ENCODE measurements at regions not wholly inside any gene's neighbourhood (a gene's known extent, or its start where the extent isn't known, plus 50 kb on each side); places are given as distances from the start of the nearest gene placed in this dataset.

DNA sequence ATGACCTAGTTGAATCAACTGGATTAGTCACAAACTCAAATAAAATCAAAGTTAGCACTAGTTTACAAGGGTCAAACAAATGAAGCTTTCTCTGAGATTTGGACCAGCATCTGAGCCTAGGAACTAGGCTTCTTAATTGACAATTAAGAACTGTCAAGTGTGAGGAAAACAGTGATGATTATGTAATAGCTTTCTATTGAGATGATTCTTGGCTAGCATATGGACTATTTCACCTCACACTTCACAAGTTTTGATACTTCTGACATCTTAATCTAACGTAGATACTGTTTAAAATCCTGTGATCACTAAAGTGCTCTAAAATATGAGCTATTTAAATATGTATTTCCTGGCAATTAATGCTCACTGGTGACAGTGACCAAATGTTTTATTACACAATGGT is 542.9 kb downstream of the EFNA5 start:
- no peaks in the 10 kb centered on the region for H3K79me2 ChIP-seq (ENCODE audit: control insufficient read depth, insufficient read depth, low read length)
- no CpG with 5 or more reads among the region's 1 CpG for WGBS (ENCODE audit: insufficient coverage)
- H3K36me3 ChIP-seq (replicated peaks in 1 of 2; ENCODE audit: control extremely low read depth in 1 of 2, control insufficient read depth in 1 of 2, extremely low read depth in 1 of 2, insufficient read depth in 2 of 2, low read length in 1 of 2), result no peaks in the 10 kb centered on the region
- no peak overlapping the region for H3K9ac ChIP-seq (ENCODE audit: low read length)
- no peak overlapping the region for H2AFZ ChIP-seq (ENCODE audit: insufficient read depth, low read depth, low read length, poor library complexity, severe bottlenecking)
- Mint-ChIP-seq H3K4me3 (no peak overlapping the region), H3K27ac (no peak overlapping the region), H3K9me3 (ENCODE audit: insufficient read depth) (no peaks in the 10 kb centered on the region), H3K4me1 (no peaks in the 10 kb centered on the region), H3K27me3 (no peaks in the 10 kb centered on the region)
- H3K4me3 ChIP-seq (ENCODE audit: control extremely low read depth in 1 of 5, extremely low read depth in 1 of 5, insufficient read depth in 1 of 5, low read depth in 2 of 5, low read length in 4 of 5), result no peak overlapping the region
- no peak overlapping the region for H3K4me2 ChIP-seq (replicated peaks; ENCODE audit: low read depth, low read length, poor library complexity, severe bottlenecking)
- no peak overlapping the region for H3K27ac ChIP-seq (ENCODE audit: low read length in 2 of 2)
- no peak for DNase-seq
- CTCF ChIA-PET, result no interaction called here
- H3K27me3 ChIP-seq (replicated peaks in 1 of 4; ENCODE audit: control extremely low read depth in 1 of 4, control insufficient read depth in 3 of 4, insufficient read depth in 4 of 4, low read length in 3 of 4), result no peaks in the 10 kb centered on the region
- intact Hi-C loops (cut with micrococcal nuclease), result no loop called here
- no peak for ATAC-seq (ENCODE audit: low read depth)
- H4K20me1 ChIP-seq (ENCODE audit: control insufficient read depth, insufficient read depth, low read length, poor library complexity, severe bottlenecking), result no peaks in the 10 kb centered on the region
- POLR2A ChIA-PET, result no interaction called here
- no peaks in the 10 kb centered on the region for H3K4me1 ChIP-seq (ENCODE audit: control insufficient read depth in 2 of 2, insufficient read depth in 2 of 2, low read length in 2 of 2)
- TF ChIP-seq EZH2 (IDR thresholded peaks at IDR 0.05; ENCODE audit: borderline replicate concordance, insufficient read depth, low read depth, low read length, poor library complexity, severe bottlenecking) (no peak), CTCF (IDR thresholded peaks at IDR 0.05) (no peak)
- H3K9me3 ChIP-seq (ENCODE audit: control extremely low read depth in 1 of 3, control insufficient read depth in 2 of 3, insufficient read depth in 1 of 3, low read length in 2 of 3), result no peaks in the 10 kb centered on the region

- ATAC-seq (ENCODE audit: low read depth), result no peak
- no peak for DNase-seq
- H3K27ac Mint-ChIP-seq, result no peak overlapping the region
- Histone ChIP-seq H3K36me3 (replicated peaks in 1 of 2; ENCODE audit: control extremely low read depth in 1 of 2, control insufficient read depth in 1 of 2, extremely low read depth in 1 of 2, insufficient read depth in 2 of 2, low read length in 1 of 2) (no peaks in the 10 kb centered on the region), H3K9me3 (ENCODE audit: control extremely low read depth in 1 of 3, control insufficient read depth in 2 of 3, insufficient read depth in 1 of 3, low read length in 2 of 3) (no peaks in the 10 kb centered on the region), H3K9ac (ENCODE audit: low read length) (no peak overlapping the region), H3K27me3 (replicated peaks in 1 of 4; ENCODE audit: control extremely low read depth in 1 of 4, control insufficient read depth in 3 of 4, insufficient read depth in 4 of 4, low read length in 3 of 4) (no peaks in the 10 kb centered on the region), H3K27ac (ENCODE audit: low read length in 2 of 2) (no peak overlapping the region), H4K20me1 (ENCODE audit: control insufficient read depth, insufficient read depth, low read length, poor library complexity, severe bottlenecking) (no peaks in the 10 kb centered on the region), H3K4me3 (ENCODE audit: control extremely low read depth in 1 of 5, extremely low read depth in 1 of 5, insufficient read depth in 1 of 5, low read depth in 2 of 5, low read length in 4 of 5) (no peak overlapping the region), H3K4me1 (ENCODE audit: control insufficient read depth in 2 of 2, insufficient read depth in 2 of 2, low read length in 2 of 2) (no peaks in the 10 kb centered on the region), H2AFZ (ENCODE audit: insufficient read depth, low read depth, low read length, poor library complexity, severe bottlenecking) (no peak overlapping the region), H3K79me2 (ENCODE audit: control insufficient read depth, insufficient read depth, low read length) (no peaks in the 10 kb centered on the region), H3K4me2 (replicated peaks; ENCODE audit: low read depth, low read length, poor library complexity, severe bottlenecking) (no peak overlapping the region)
- CTCF ChIA-PET, result no interaction called here
- WGBS (ENCODE audit: insufficient coverage), result no CpG with 5 or more reads among the region's 3 CpGs
- TF ChIP-seq CTCF (IDR thresholded peaks at IDR 0.05) (no peak), EZH2 (IDR thresholded peaks at IDR 0.05; ENCODE audit: borderline replicate concordance, insufficient read depth, low read depth, low read length, poor library complexity, severe bottlenecking) (no peak)
- no peaks in the 10 kb centered on the region for H3K4me1 Mint-ChIP-seq
- intact Hi-C loops (cut with micrococcal nuclease), result no loop called here
- no peaks in the 10 kb centered on the region for H3K27me3 Mint-ChIP-seq
- no peaks in the 10 kb centered on the region for H3K9me3 Mint-ChIP-seq (ENCODE audit: insufficient read depth)
- no peak overlapping the region for H3K4me3 Mint-ChIP-seq
- POLR2A ChIA-PET, result no interaction called here
These were observed 544.4 kb downstream of the EFNA5 start for GRCh38 chr5:107126341-107126740.
